NCI-H187 treated with DMSO at 0.1 percent for 48 hours (cell line): ENCODE measurements at regions not wholly inside any gene's neighbourhood (a gene's known extent, or its start where the extent isn't known, plus 50 kb on each side); places are given as distances from the start of the nearest gene placed in this dataset.

ENCODE experiments used
- DNase-seq: peaks from one replicate; lab custom pipeline; 2025; lab: John Stamatoyannopoulos, UW

- DNase-seq: no peak
These were observed 109.9 kb upstream of the TIAM2 start for GRCh38 chr6:154885214-154885613.

GRCh38 chr6:154886016-154886415, 109.1 kb upstream of the TIAM2 start:
- no peak for DNase-seq

GRCh38 chr6:154886471-154886870, 108.6 kb upstream of the TIAM2 start:
- DNase-seq: no peak

GRCh38 chr6:154887051-154887450, 108.1 kb upstream of the TIAM2 start:
- DNase-seq: no peak

GRCh38 chr6:154888421-154889295, 106.5 kb upstream of the TIAM2 start:
- no peak for DNase-seq

GRCh38 chr6:154890874-154891273, 104.2 kb upstream of the TIAM2 start:
- DNase-seq: no peak

- no peak for DNase-seq
These were observed 103.2 kb upstream of the TIAM2 start for GRCh38 chr6:154891901-154892300.

- DNase-seq: no peak
These were observed 101.2 kb upstream of the TIAM2 start for GRCh38 chr6:154893917-154894316.

- DNase-seq: no peak
These were observed 100.2 kb upstream of the TIAM2 start for GRCh38 chr6:154894902-154895301.

- no peak for DNase-seq
These were observed 99.3 kb upstream of the TIAM2 start for GRCh38 chr6:154895841-154896240.

- no peak for DNase-seq
These were observed 96.3 kb upstream of the TIAM2 start for GRCh38 chr6:154898821-154899220.

- no peak for DNase-seq
These were observed 95.2 kb upstream of the TIAM2 start for GRCh38 chr6:154899824-154900463.

GRCh38 chr6:154901876-154902552, 93.1 kb upstream of the TIAM2 start:
- no peak for DNase-seq

GRCh38 chr6:154907291-154907690, 87.8 kb upstream of the TIAM2 start:
- no peak for DNase-seq

GRCh38 chr6:154908723-154909122, 86.4 kb upstream of the TIAM2 start:
- DNase-seq: no peak

GRCh38 chr6:154909311-154909710, 85.8 kb upstream of the TIAM2 start:
- DNase-seq: no peak

- no peak for DNase-seq
These were observed 85.3 kb upstream of the TIAM2 start for GRCh38 chr6:154909821-154910220.

- no peak for DNase-seq
These were observed 80.8 kb upstream of the TIAM2 start for GRCh38 chr6:154914288-154914687.

- DNase-seq: no peak
These were observed 78.3 kb upstream of the TIAM2 start for GRCh38 chr6:154916857-154917256.

- no peak for DNase-seq
These were observed 77.2 kb upstream of the TIAM2 start for GRCh38 chr6:154917941-154918340.

GRCh38 chr6:154919806-154920205, 75.3 kb upstream of the TIAM2 start:
- DNase-seq: no peak

GRCh38 chr6:154920495-154921200, 74.5 kb upstream of the TIAM2 start:
- no peak for DNase-seq
